NK-92 treated with Interleukin-12 subunit alpha and Interleukin-12 subunit beta, amount 100 ng/mL, for 24 hours (cell line): ENCODE measurements at regions not wholly inside any gene's neighbourhood (a gene's known extent, or its start where the extent isn't known, plus 50 kb on each side); places are given as distances from the start of the nearest gene placed in this dataset.
"Not testable (repeated sequence)": the region's sequence is repeated elsewhere in the genome, so short reads cannot be mapped to it uniquely, and the experiment has no call there.

ENCODE experiments used
- DNase-seq: peaks from one replicate; lab custom pipeline; 2025; lab: John Stamatoyannopoulos, UW

DNA sequence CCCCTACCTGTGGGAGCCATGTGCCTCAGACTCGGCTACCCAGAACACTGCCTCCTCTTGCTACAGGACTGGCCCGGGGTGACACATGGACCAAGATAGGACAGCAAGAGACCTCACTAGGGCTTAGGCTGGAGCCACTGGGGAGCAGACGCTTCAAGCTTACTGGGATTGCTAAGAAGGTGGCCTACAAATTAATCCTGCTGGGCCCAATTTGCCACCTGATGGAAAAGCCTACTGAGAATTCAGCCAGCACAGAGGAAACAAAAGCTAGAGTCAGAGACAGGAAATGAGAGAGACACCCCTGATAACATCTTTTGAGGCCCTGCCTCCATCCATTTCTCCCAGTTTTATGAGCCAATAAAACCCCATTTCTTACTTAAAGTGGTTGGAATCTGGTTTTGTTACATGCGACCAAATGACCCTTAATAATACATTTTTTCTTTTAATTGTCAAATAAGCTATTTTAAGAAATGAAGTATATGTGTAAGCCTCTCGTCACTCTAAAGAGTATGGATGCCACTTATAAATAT, 282.1 kb downstream of the CXCL12 start:
- DNase-seq: no peak

DNA sequence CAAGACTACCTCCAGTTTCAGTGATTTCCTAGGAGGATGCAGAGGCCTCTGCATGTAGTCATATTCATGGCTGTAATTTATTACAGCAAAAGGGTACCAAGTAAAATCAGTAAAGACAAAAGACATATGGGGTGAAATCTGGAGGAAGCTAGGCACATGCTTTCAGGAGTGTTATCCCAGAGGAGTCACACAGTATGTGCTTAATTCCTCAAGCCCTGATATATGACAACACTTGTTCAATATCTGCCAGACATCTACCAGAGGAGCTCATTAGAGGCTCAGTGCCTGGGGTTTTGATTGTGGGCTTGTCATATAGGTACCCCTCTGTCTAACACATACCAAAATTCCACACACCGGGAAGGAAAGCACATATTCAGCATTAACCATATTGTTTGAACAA, 283.8 kb downstream of the CXCL12 start:
- DNase-seq: no peak

DNA sequence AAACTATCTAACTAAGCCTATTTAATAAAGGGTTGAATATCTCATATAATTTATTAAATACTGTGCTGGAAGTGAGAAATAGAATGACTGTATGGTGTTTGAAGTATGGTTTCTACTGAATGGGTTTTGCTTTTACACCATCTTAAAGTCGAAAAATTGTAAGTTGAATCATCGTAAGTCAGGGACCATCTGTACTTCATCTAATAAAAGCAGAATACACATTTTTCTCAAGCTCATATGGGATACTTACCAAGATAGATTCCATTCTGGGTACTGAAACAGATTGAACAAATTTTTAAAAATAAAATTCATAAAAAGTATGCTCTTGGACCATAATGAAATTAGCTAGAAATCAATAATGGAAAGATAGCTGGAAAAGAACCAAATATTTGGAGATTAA, 285.4 kb downstream of the CXCL12 start:
- no peak for DNase-seq

DNA sequence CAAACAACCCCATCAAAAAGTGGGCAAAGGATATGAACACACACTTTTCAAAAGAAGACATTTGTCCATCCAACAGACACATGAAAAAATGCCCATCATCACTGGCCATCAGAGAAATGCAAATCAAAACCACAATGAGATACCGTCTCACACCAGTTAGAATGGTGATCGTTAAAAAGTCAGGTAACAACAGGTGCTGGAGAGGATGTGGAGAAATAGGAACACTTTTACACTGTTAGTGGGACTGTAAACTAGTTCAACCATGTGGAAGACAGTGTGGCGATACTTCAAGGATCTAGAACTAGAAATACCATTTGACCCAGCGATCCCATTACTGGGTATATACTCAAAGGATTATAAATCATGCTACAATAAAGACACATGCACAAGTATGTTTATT, 288.7 kb downstream of the CXCL12 start:
- not testable (repeated sequence) for DNase-seq

- DNase-seq: no peak
Observed at GRCh38 chr10:44089671-44090070, 295.2 kb downstream of the CXCL12 start.

GRCh38 chr10:44087403-44087802, 297.5 kb downstream of the CXCL12 start:
- no peak for DNase-seq

- no peak for DNase-seq
Observed at GRCh38 chr10:44083719-44084400, 301.0 kb downstream of the CXCL12 start.

DNA sequence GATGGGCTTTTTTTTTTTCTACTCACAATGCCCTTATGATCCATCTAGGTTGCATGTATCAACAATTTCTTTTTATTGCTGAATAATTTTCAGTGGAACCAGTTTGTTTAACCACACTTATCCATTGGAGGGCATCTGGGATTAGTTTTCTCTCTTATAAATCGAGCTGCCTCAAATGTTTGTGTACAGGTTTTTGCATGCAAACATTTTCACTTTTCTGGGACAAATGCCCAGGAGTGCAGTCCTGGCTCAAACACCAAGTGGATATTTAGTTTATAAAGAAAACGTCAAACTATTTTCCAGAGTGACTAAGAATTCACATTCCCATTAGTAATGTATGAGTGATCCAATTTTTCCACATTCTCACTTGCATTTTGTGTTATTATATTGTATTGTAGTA, 313.4 kb downstream of the CXCL12 start:
- no peak for DNase-seq

GRCh38 chr10:44070282-44070681, 314.6 kb downstream of the CXCL12 start:
- DNase-seq: no peak

DNA sequence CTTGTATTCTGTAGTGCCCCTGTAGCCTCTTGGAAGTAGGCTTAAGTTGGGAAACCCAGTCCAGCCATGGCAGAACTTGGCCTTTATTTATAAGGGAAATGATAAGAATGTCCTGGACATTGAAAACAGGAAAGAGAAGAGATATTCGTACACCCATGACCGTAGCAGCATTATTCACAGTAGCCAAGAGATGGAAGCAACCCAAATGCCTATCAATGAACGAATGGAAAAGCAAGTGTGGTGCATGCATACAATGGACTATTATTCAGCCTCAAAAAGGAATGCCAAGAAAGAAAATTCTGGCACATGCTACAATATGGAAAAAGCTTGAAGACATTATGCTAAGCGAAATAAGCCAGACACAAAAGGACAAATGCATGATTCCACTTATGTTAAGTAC, 315.3 kb downstream of the CXCL12 start:
- no peak for DNase-seq

DNA sequence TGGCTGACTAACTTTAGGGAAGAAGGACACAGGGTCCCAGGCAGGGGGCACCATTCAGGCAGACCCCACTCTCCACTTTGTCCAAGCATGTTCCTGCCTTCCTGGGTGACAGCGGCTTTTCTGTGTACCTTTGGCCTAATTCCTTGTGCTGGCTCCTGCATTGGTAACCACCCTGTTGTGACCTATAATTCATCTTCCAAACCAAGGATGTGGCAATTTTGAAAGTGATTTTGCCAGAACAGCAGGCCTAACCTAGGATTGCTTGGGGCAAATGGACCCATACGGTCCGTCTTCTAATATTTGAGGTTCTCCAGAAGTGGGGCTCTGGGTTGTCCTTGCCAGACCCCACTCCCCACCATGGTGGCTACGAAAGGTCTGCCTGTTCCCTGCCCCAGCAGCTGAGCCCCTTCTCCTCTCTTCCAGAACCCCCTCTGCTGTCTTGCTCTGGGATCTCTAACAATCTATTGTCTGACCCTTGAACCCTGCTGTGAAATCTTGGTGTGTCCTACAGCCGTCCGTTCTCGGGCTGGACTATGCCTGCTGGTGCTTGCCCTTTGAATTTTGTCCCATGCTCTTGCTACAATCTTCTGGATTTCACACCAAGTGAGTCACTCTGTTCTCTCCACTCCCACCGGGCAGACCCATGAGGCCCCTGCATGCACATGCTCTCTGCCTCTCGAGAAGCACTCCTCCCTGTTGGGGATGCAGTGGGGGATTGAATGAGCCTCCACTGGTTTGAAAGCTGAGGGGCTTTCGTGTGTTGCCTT, 316.0 kb downstream of the CXCL12 start:
- DNase-seq: no peak

DNA sequence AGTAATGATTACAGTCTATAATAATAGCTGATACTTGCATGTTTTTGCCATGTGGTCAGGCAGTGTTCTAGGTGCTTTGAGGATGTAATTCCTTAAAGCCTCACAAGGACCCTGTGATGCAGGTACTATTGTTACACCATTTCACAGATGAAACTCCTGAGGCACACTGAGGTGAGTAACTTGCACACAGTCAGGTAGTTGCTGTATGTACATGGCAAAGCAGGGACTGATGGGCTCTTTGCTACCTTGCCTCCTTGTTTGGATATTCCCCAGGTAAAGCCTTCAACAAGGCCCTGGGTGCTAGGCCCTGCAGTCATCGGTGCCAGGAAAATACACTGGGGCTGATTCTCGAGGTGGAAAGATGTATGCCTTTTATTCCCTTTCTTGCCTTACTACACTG, 317.5 kb downstream of the CXCL12 start:
- DNase-seq: no peak

DNA sequence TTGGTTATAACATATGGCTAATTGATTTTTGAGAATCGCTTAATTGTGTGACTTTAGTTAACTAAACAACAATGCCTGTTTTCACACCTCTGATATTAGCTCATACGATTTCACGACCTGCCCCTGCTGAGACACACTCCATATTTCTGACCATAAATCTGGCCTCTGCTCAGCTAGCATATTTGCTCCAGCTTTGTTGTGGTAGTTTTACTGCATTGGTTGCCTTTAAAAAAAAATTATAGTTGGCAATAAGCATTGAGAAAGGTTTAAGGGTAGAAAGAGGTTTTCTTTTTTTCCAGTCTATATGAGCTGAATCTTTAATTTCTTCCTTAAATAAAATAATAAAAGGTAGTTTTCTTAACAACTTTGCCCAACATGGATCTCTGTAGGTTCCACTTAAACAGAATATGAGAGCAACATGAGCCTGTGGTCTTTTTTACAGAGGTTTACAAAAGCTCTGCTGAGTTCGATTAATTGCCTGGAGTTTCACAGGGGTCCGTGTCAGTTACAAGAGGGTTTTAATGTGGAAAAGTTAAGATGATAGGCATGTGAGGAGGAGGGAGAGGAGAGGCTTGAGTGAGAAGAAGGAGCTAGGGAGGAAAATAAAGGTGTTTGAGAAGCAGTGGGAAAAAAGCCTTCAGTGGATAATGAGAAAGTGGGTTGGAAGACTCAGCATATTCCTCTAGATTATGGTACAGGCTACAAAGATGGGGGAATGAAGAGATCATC, 318.2 kb downstream of the CXCL12 start:
- DNase-seq: no peak

DNA sequence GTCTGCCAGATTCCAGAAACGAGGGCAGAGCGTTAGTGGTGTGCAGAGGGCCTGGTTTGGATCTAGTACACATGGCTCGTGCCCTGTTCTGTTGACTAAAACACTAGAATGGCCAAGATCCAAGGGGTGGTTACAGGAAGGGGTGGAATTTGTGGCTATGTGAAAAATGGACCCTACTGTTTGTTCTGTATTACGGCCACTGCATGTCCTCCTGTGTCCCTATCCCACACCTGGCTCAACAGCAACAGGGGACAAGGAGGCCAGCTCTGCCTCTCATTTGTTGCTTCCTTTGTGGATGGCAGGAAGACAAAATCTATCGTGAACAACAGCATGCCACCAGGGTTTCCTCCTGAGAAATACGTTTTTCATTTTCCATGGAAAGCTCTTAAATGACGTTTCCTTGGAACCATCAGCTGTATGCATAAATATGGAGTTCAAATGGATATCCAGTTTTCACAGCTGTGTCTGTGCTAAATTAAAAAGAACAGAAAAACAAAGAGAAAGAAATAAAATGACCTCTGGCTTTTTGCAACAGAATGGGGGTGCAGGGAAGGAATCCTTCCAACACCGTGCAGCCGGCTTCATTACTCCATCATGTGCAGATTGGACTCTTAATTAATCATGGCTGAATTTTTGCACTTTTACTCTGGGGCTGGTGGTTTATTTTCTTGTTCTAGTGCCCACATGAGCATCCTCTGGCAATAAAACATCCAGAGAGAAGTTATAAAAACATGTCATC, 318.9 kb downstream of the CXCL12 start:
- DNase-seq: no peak

DNA sequence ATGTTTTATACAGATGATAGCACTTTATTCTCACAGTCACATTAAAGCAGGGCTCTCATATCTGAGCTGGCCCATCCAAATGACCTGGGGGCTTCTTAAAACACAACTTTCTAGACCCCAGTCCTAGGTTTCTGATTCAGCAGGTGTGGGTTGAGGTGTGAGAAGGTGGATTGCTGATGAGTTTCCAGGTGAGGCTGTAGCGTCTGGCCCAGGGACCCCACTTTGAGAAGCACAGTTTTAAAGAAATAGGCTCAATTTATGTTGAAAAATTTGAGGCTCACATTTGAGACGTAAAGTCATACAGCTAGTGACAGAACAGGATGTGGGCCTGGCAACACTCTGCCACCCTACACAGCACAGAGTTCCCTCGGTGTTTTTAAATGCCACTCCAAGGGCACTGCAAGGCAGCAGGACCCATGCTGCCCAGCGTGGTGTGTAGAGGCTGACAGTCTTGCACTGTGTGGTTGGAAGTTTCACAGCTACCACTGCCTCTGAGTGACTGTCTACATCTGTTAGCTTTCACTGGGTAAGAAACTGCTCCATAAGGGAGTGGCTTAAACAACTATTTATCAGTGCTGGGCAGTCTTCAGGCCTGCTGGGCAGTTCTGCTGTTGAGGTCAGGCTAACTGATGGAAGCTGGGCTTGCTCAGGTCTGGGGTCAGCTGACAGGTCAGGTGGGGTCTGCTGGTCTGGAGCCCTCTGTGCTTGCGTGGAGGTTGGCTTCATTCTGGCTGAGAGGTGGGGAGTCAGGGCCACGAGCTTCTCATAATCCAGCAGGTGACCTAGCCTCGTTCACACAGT, 319.7 kb downstream of the CXCL12 start:
- no peak for DNase-seq

- no peak for DNase-seq
Observed at GRCh38 chr10:44064317-44064716, 320.6 kb downstream of the CXCL12 start.

DNA sequence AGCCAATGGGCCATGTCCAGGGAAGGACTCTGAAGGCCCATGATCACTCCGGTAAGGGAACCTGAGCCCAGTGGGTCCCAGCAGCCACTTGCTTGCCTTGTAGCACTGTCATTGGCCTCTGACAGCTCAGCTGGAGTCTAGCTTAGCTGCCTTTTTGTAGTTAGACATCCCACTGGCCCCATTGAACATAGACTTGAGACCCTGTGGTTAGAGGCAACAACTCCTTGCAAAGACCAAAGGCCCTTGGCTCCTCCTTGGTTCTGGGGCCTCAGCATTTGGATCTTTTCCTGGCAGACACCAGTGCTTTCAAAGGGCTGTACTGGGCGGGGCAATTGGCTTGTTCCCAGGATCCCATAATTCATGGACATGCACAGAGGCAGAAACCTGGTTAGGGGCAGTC, 321.2 kb downstream of the CXCL12 start:
- DNase-seq: no peak

DNA sequence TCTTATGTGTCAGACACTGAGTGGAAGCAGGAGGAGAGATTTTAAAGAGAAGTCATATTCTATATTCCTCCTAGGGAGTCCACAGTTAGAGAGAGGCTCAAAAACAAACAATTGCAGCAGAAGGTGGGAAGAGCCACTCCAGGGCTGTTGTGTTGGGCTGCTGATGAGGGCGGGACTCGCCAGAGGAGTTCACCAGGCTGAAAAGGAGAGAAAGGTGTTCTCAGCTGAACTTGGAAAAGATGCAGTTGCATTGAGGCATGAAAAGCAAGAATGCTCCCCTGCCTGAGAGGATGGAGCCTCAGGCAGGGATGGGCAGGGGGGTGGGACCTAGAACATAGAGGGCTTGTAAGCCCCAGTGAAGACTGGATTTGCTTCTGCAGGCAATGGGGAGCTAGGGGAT, 324.2 kb downstream of the CXCL12 start:
- no peak for DNase-seq

GRCh38 chr10:44060221-44060620, 324.7 kb downstream of the CXCL12 start:
- DNase-seq: no peak

DNA sequence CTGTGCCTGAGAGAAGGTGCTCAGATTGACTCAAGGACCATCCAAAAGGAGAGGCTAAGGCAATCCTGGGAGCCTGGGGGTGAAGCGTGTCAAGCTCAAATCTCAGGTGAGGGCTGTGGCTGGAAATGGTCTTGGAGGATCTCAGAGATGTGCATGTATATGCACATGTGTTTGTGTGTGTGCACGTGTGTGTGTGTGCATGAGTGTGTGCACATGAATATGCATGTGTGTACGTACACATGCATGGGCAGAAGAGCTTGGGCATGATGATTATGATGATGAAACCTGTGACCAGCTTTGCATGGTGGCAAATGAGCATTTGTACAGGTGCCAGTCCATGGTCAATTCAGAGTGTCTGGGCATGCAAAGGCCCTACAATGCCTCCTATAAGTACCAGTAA, 326.6 kb downstream of the CXCL12 start:
- no peak for DNase-seq
